Activated T-helper 2 cell treated with anti-CD3 and anti-CD28 coated beads, Interferon-gamma antibody, Interleukin-2, Interleukin-4, amounts not matched to agents 10 μg/mL and 5 μg/mL and 100 μg/mL, durations not matched to agents 14 hours and 24 hours and 36 hours (primary cell): ENCODE measurements at regions not wholly inside any gene's neighbourhood (a gene's known extent, or its start where the extent isn't known, plus 50 kb on each side); places are given as distances from the start of the nearest gene placed in this dataset.
"Not testable (repeated sequence)": the region's sequence is repeated elsewhere in the genome, so short reads cannot be mapped to it uniquely, and the experiment has no call there.

ENCODE experiments used
- DNase-seq: peaks from one replicate; pipeline ENCODE4 v3.0.0; 2021; ENCODE audit warnings: low spot score
- H3K27ac Mint-ChIP-seq: one replicate; pipeline ENCODE4 v1.8.0; 2021; ENCODE audit warnings: mixed read lengths
- H3K27me3 Mint-ChIP-seq: one replicate; pipeline ENCODE4 v1.8.0; 2021; ENCODE audit warnings: low read depth, mixed read lengths
- H3K36me3 Mint-ChIP-seq: one replicate; pipeline ENCODE4 v1.8.0; 2021; ENCODE audit warnings: low read depth, mixed read lengths
- H3K4me1 Mint-ChIP-seq: one replicate; pipeline ENCODE4 v1.8.0; 2021; ENCODE audit warnings: low read depth, mixed read lengths
- H3K4me3 Mint-ChIP-seq: one replicate; pipeline ENCODE4 v1.8.0; 2021; ENCODE audit warnings: low read depth, mild to moderate bottlenecking, moderate library complexity, mixed read lengths
- H3K9me3 Mint-ChIP-seq: one replicate; pipeline ENCODE4 v1.8.0; 2021; ENCODE audit warnings: mixed read lengths
- intact Hi-C: fragments of 100-400 bp; cut with micrococcal nuclease; formaldehyde crosslinking; loops from one replicate; pipeline ENCODE4 v1.15.1; 2023

DNA sequence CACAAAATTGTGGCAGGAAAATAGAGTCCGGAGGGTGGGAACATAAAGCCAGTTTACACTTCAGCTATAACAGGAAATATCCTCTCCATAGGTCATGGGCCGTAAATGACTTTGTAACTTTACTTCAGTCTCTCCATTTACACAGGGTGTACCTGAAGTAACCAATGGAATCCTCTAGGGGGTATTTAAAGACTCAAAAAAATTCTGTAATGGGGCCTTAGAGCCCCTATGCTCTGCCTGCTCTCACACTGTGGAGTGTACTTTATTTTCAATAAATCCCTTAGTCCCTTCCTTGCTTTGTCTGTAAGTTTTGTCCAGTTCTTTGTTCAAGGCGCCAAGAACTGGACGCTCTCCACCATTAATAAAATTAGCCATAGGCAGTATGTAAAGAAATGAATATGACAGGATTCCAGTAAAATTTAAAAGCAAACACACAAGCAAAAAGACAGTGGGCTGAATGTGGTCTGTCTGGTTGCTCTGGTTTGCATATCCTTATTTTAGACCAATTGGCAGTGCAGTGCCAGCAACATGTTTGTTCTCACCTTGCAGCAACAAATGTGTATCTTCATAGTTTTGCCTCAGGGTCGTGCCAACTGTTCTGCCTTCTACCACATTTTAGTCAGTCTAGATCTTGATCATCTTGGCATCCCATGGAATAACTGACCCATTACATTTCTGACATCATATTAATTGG is 801.5 kb upstream of the SPRY2 start:
- intact Hi-C loops = no loop called here
- no peak overlapping the region for H3K27ac Mint-ChIP-seq
- peaks cover 11% of the 10 kb centered on the region for H3K9me3 Mint-ChIP-seq
- no peak for DNase-seq
- no peaks in the 10 kb centered on the region for H3K27me3 Mint-ChIP-seq
- no peak overlapping the region for H3K4me3 Mint-ChIP-seq
- no peaks in the 10 kb centered on the region for H3K4me1 Mint-ChIP-seq
- no peaks in the 10 kb centered on the region for H3K36me3 Mint-ChIP-seq

- Mint-ChIP-seq H3K36me3 (no peaks in the 10 kb centered on the region), H3K4me1 (no peaks in the 10 kb centered on the region), H3K27me3 (no peaks in the 10 kb centered on the region), H3K4me3 (no peak overlapping the region), H3K27ac (no peak overlapping the region), H3K9me3 (peaks cover 8% of the 10 kb centered on the region)
- no peak for DNase-seq
- intact Hi-C loops = no loop called here
These were observed 799.7 kb upstream of the SPRY2 start for GRCh38 chr13:81140675-81141074.

DNA sequence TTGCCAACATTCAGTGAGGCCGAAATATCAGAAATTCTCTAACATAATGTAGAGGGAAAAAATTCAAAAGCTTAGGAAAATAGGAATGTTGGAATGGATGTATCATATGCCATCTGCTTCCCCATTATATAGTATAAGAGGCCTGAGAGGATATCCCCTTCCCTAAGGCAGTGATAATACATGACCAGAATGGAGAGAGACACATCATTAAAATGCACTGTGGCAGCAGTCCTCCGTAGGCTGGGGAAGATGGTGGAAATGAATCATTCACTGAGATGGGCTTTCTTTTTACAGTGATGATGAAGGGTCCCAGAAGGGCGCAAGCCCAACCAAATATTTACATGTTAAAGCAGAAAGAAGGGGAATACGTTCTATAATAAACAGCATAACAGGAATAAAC is 799.1 kb upstream of the SPRY2 start:
- H3K27me3 Mint-ChIP-seq = no peaks in the 10 kb centered on the region
- no peak for DNase-seq
- H3K4me1 Mint-ChIP-seq = no peaks in the 10 kb centered on the region
- no peak overlapping the region for H3K4me3 Mint-ChIP-seq
- no peak overlapping the region for H3K27ac Mint-ChIP-seq
- H3K9me3 Mint-ChIP-seq = peaks cover 8% of the 10 kb centered on the region
- intact Hi-C loops = no loop called here
- no peaks in the 10 kb centered on the region for H3K36me3 Mint-ChIP-seq

DNA sequence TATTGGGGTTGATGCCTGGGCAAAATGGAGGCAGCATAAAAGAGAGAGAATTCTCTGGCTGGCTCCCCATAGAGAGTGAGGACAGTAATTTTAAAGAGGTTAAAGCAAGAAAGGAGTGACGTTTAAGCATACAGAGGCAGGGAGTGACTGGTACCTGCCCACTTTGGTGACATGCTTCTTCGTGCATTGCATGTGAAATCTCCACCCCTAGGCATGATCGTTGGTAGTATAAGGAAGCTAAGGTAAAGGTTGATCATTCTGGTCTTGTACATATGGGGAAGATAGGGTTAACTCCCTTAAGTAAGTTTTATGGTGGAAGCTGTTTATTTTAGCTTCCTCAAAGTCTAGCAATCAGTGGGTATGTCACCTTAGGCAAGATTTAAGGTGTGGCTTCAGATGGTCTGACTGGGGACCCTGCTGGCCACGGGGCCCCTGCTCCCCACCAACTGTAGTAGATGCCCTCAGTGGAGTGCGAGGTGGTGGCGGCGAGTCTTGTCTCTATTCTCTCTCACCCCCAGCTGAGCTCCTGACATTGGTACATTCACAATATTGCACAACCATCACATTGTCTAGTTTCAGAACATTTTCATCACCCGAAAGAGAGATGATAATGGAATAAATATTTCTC is 797.5 kb upstream of the SPRY2 start:
- Mint-ChIP-seq H3K27me3 (no peaks in the 10 kb centered on the region), H3K4me3 (no peak overlapping the region), H3K9me3 (peaks cover 8% of the 10 kb centered on the region), H3K4me1 (no peaks in the 10 kb centered on the region), H3K27ac (no peak overlapping the region), H3K36me3 (no peaks in the 10 kb centered on the region)
- intact Hi-C loops = no loop called here
- no peak for DNase-seq

DNA sequence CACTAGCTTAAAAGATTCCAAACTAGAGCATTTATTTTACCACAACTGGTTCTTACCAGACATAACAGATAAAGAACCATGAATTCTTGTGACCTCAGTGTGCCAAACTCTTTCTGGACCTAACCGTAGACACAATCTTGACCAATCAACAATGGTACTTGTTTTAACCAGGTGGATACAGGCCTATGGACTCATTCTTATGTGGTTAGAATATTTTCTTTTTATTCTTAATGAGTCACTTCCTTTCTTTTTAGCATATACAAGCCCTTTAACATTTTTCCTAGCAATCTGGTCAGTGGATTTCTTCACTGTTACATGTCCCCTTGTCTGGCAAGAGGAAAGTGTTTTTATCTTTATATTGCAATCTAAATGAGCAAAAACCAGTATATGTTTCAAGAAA is 792.1 kb upstream of the SPRY2 start:
- Mint-ChIP-seq H3K4me1 (no peaks in the 10 kb centered on the region), H3K27ac (no peak overlapping the region), H3K27me3 (no peaks in the 10 kb centered on the region), H3K9me3 (peaks cover 23% of the 10 kb centered on the region), H3K36me3 (no peaks in the 10 kb centered on the region), H3K4me3 (no peak overlapping the region)
- intact Hi-C loops = no loop called here
- DNase-seq = no peak

DNA sequence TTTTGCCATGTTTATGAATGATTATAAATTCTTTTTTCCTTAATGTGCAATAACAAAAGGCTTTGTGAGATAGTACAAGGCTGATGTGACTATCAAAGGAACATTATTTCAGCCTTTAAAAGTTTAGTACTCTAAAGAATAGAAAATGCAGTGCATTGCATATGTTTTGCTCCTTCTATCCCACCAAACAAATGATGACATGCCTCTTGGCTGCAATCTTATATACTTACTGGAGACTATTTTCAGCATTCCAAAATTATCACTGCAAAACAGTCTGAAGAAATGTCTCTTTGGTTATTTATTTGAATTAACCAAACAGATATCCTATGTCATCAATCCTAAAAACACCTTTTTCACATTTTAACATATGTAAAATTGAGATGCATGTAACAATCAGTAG is 776.5 kb upstream of the SPRY2 start:
- Mint-ChIP-seq H3K4me3 (no peak overlapping the region), H3K27ac (no peak overlapping the region), H3K27me3 (no peaks in the 10 kb centered on the region), H3K36me3 (no peaks in the 10 kb centered on the region), H3K9me3 (peaks cover 8% of the 10 kb centered on the region), H3K4me1 (no peaks in the 10 kb centered on the region)
- intact Hi-C loops = no loop called here
- no peak for DNase-seq

DNA sequence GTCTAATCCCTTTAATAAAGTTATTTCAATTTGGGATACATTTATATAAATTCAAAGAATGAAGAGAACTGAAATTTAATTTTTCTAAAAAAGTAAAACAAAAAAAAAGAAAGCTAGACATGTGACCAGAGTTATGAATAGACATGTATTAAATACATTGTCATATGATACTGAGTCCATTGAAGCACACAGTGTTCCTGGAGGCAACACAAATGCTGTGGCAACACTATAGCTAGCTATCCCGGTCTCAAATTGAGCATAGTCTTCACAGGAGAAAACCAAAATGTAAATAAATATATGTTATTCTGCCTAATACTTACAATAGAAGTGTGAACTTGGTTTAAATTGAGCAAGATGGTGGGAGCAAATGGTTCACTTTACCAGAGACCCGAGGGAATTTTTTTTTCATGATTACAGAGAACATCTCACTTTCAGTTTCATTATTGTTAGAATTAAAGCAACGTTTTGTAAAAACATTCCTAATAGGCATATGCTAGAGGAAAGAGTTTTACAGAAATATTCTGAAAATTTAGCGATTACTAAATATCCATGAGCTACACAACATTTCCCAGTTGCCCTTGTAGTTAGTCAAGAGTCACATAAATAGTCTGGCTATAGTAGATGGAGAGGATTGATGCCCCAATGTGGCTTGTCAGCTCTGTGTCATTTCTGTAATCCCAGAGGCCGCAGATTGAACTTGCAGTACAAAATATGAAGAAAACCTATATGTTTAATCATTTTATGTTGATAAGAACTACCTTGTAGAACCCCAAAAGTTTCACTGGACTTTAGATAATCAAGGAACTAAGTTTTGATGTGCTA is 775.7 kb upstream of the SPRY2 start:
- intact Hi-C loops = no loop called here
- no peaks in the 10 kb centered on the region for H3K4me1 Mint-ChIP-seq
- no peak overlapping the region for H3K4me3 Mint-ChIP-seq

DNA sequence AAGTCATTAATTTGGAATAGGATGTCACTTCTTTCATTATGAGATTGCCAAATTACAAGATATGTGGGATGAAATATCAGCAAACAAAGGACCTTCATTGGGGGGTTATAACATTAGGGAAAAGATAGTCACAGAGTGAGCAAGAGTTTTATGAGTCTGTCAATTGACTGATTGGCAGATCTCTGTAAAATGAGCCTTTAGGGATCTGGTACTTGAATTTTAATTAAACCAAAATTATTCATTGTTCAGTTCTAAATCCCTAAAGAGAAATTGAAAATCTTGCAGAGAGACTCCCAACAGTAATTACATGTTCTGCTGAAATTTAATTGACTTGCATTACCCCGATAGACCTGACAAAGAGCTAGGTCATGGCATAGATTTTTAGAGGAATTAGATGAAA is 768.1 kb upstream of the SPRY2 start:
- Mint-ChIP-seq H3K27me3 (no peaks in the 10 kb centered on the region), H3K9me3 (peaks cover 4% of the 10 kb centered on the region), H3K36me3 (no peaks in the 10 kb centered on the region), H3K4me3 (no peak overlapping the region), H3K27ac (no peak overlapping the region), H3K4me1 (no peaks in the 10 kb centered on the region)
- intact Hi-C loops = no loop called here
- DNase-seq = no peak

More for the DNA sequence above, 775.7 kb upstream of the SPRY2 start:
- H3K27ac Mint-ChIP-seq = no peak overlapping the region
- no peak for DNase-seq
- H3K9me3 Mint-ChIP-seq = peaks cover 8% of the 10 kb centered on the region
- no peaks in the 10 kb centered on the region for H3K36me3 Mint-ChIP-seq
- no peaks in the 10 kb centered on the region for H3K27me3 Mint-ChIP-seq

GRCh38 chr13:81106348-81106747 is 765.4 kb upstream of the SPRY2 start:
- no peaks in the 10 kb centered on the region for H3K36me3 Mint-ChIP-seq
- DNase-seq = no peak
- H3K4me3 Mint-ChIP-seq = no peak overlapping the region
- H3K9me3 Mint-ChIP-seq = peaks cover 10% of the 10 kb centered on the region
- intact Hi-C loops = no loop called here
- H3K27ac Mint-ChIP-seq = no peak overlapping the region
- H3K4me1 Mint-ChIP-seq = no peaks in the 10 kb centered on the region
- H3K27me3 Mint-ChIP-seq = no peaks in the 10 kb centered on the region

DNA sequence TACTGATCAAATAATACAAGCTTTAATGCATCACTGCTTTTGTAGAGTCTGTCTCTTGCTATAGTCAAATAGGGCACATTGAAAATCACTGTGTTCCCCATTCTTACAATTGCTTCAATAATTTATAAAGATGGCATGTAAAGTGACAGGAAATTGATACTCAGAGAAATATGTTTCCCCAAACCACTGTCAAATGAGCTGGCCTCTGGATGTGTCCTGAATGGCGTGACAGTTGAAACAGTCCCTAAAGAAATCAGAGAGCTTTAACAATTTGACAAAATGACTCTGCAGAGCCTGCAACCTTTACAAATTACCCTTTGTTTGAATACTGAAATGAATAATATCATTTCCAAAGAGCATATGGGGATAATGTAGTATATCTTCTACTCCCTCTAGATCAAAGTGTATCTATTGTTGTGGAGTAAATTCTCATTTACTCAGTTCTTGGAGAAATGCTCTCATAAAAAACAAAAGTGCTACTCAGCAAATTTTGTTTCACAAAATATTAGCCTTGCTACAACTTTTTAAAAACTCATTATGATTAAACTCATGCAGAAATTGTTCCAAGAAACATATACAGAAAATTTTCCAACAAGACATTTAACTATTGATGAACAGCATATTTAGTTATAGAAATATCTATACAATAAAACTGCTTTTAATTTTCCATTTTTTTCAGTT is 763.2 kb upstream of the SPRY2 start:
- no peaks in the 10 kb centered on the region for H3K27me3 Mint-ChIP-seq
- intact Hi-C loops = no loop called here
- H3K4me3 Mint-ChIP-seq = no peak overlapping the region
- DNase-seq = no peak
- peaks cover 10% of the 10 kb centered on the region for H3K9me3 Mint-ChIP-seq
- H3K4me1 Mint-ChIP-seq = no peaks in the 10 kb centered on the region
- no peaks in the 10 kb centered on the region for H3K36me3 Mint-ChIP-seq
- H3K27ac Mint-ChIP-seq = no peak overlapping the region

DNA sequence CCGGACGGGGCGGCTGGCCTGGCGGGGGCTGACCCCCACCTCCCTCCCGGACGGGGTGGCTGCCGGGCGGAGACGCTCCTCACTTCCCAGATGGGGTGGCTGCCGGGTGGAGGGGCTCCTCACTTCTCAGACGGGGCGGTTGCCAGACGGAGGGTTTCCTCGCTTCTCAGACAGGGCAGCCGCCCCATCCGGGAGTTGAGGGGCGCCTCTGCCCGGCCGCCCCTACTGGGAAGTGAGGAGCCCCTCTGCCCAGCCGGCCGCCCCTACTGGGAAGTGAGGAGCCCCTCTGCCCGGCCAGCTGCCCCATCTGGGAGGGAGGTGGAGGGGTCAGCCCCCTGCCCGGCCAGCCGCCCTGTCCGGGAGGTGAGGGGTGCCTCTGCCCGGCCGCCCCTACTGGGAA is 761.1 kb upstream of the SPRY2 start:
- H3K27ac Mint-ChIP-seq, DNase-seq, H3K27me3 Mint-ChIP-seq, H3K36me3 Mint-ChIP-seq, intact Hi-C loops, H3K4me3 Mint-ChIP-seq, H3K4me1 Mint-ChIP-seq: not testable (repeated sequence)
- peaks cover 13% of the 10 kb centered on the region for H3K9me3 Mint-ChIP-seq

GRCh38 chr13:81089371-81090157 is 748.6 kb upstream of the SPRY2 start:
- no peaks in the 10 kb centered on the region for H3K27me3 Mint-ChIP-seq

More at GRCh38 chr13:81089371-81090157, 748.6 kb upstream of the SPRY2 start:
- Mint-ChIP-seq H3K27ac (no peak overlapping the region), H3K9me3 (peaks cover 29% of the 10 kb centered on the region), H3K36me3 (no peaks in the 10 kb centered on the region), H3K4me1 (no peaks in the 10 kb centered on the region), H3K4me3 (no peak overlapping the region)
- intact Hi-C loops = no loop called here
- no peak for DNase-seq
